ENCODE measurements at regions not wholly inside any gene's neighbourhood (a gene's known extent, or its start where the extent isn't known, plus 50 kb on each side); places are given as distances from the start of the nearest gene placed in this dataset.

- TF ChIP-seq CTCF (tag by site-specific recombination; IDR thresholded peaks at IDR 0.05) (no peak), ZFP69B (tag by site-specific recombination; IDR thresholded peaks at IDR 0.05) (no peak), BCL11B (tag by site-specific recombination; IDR thresholded peaks at IDR 0.05; ENCODE audit: low read depth) (no peak), ZNF777 (tag by site-specific recombination; IDR thresholded peaks at IDR 0.05; ENCODE audit: borderline replicate concordance) (no peak), HOXC10 (CRISPR knock-in tag; IDR thresholded peaks at IDR 0.05) (no peak)
Measured at GRCh38 chr14:29316936-29317335, 550.3 kb downstream of the FOXG1 start (continued).

GRCh38 chr14:29317423-29317822, 550.8 kb downstream of the FOXG1 start:
- no peak overlapping the region for H3K27ac ChIP-seq (ENCODE audit: extremely low read depth, low read depth, low read length)
- H3K36me3 ChIP-seq (ENCODE audit: control insufficient read depth in 2 of 2, insufficient read depth in 1 of 2, low read length in 2 of 2), result no peaks in the 10 kb centered on the region
- H3K4me3 ChIP-seq (ENCODE audit: low read depth, low read length), result no peak overlapping the region
- CTCF ChIA-PET, result no interaction called here
- H3K9me3 ChIP-seq (ENCODE audit: control insufficient read depth, insufficient read depth, low read depth, low read length), result no peaks in the 10 kb centered on the region
- TF ChIP-seq ZXDB (tag by site-specific recombination; IDR thresholded peaks at IDR 0.05) (no peak), SALL2 (tag by site-specific recombination; IDR thresholded peaks at IDR 0.05; ENCODE audit: borderline replicate concordance) (no peak), ZNF785 (tag by site-specific recombination; IDR thresholded peaks at IDR 0.05) (no peak), PRDM1 (tag by site-specific recombination; IDR thresholded peaks at IDR 0.05) (no peak), ZNF350 (tag by site-specific recombination; IDR thresholded peaks at IDR 0.05) (no peak), ZNF391 (tag by site-specific recombination; IDR thresholded peaks at IDR 0.05; ENCODE audit: borderline replicate concordance, low read depth) (no peak), GLI2 (tag by site-specific recombination; IDR thresholded peaks at IDR 0.05; ENCODE audit: borderline replicate concordance, low read depth) (no peak), ZFHX2 (tag by site-specific recombination; conservative IDR thresholded peaks at IDR 0.05) (no peak), ZBTB8A (tag by site-specific recombination; IDR thresholded peaks at IDR 0.05) (no peak), MYNN (tag by site-specific recombination; IDR thresholded peaks at IDR 0.05; ENCODE audit: borderline replicate concordance) (no peak), ZSCAN16 (tag by site-specific recombination; IDR thresholded peaks at IDR 0.05) (no peak), BCL11B (tag by site-specific recombination; IDR thresholded peaks at IDR 0.05; ENCODE audit: low read depth) (no peak), ZNF239 (tag by site-specific recombination; IDR thresholded peaks at IDR 0.05) (no peak), ZBTB48 (tag by site-specific recombination; IDR thresholded peaks at IDR 0.05) (no peak), ZNF214 (tag by site-specific recombination; IDR thresholded peaks at IDR 0.05; ENCODE audit: borderline replicate concordance) (no peak)
- POLR2A ChIA-PET, result no interaction called here
- H3K4me1 ChIP-seq (ENCODE audit: control insufficient read depth, insufficient read depth, low read length), result no peaks in the 10 kb centered on the region

- Histone ChIP-seq H3K4me3 (ENCODE audit: low read depth, low read length) (no peak overlapping the region), H3K36me3 (ENCODE audit: control insufficient read depth in 2 of 2, insufficient read depth in 1 of 2, low read length in 2 of 2) (no peaks in the 10 kb centered on the region), H3K9me3 (ENCODE audit: control insufficient read depth, insufficient read depth, low read depth, low read length) (no peaks in the 10 kb centered on the region), H3K4me1 (ENCODE audit: control insufficient read depth, insufficient read depth, low read length) (no peaks in the 10 kb centered on the region), H3K27ac (ENCODE audit: extremely low read depth, low read depth, low read length) (no peak overlapping the region)
- ChIA-PET POLR2A (no interaction called here), CTCF (interaction anchor here (0.8 kb wide), 1 partner anchor 201 kb away, joined by 8 read pairs; no protein-coding TSS in a partner anchor)
- TF ChIP-seq ZNF433 (tag by site-specific recombination; IDR thresholded peaks at IDR 0.05; ENCODE audit: low read depth) (no peak), ZNF548 (tag by site-specific recombination; IDR thresholded peaks at IDR 0.05) (no peak), ZNF155 (tag by site-specific recombination; IDR thresholded peaks at IDR 0.05) (no peak), SP2 (tag by site-specific recombination; IDR thresholded peaks at IDR 0.05) (no peak), HOXA7 (CRISPR knock-in tag; IDR thresholded peaks at IDR 0.05; ENCODE audit: borderline replicate concordance) (no peak), PRDM10 (tag by site-specific recombination; IDR thresholded peaks at IDR 0.05) (no peak), KLF17 (tag by site-specific recombination; IDR thresholded peaks at IDR 0.05) (no peak), ZNF670 (tag by site-specific recombination; IDR thresholded peaks at IDR 0.05; ENCODE audit: low read depth) (no peak), ZNF645 (tag by site-specific recombination; IDR thresholded peaks at IDR 0.05) (no peak), ZNF561 (tag by site-specific recombination; IDR thresholded peaks at IDR 0.05; ENCODE audit: borderline replicate concordance) (no peak)
Measured at GRCh38 chr14:29320286-29320685, 553.7 kb downstream of the FOXG1 start.
